Spleen (tissue), 11 donors: ENCODE measurements at regions not wholly inside any gene's neighbourhood (a gene's known extent, or its start where the extent isn't known, plus 50 kb on each side); places are given as distances from the start of the nearest gene placed in this dataset.
"Not testable (repeated sequence)": the region's sequence is repeated elsewhere in the genome, so short reads cannot be mapped to it uniquely, and the experiment has no call there.

Experiments
- DNase-seq: peaks from one replicate; pipeline ENCODE4 v3.0.0-alpha.2; 2020
- H3K27ac ChIP-seq, 8 donors: fragments of 200-600 bp; sonication (generic) in 7 of 8; 1 replicate in 4 of 8; 2 replicates in 4 of 8; pipeline versions ENCODE4 v1.5.0 to v1.8.0; 2016 to 2021; ENCODE audit warnings: inconsistent platforms in 4 of 8, mild to moderate bottlenecking in 4 of 8, moderate library complexity in 1 of 8
- H3K27me3 ChIP-seq, 7 donors: fragments of 200-600 bp; sonication (generic) in 6 of 7; replicated peaks in 1 of 7; 1 replicate in 4 of 7; 2 replicates in 3 of 7; pipeline versions ENCODE4 v1.5.0 to v1.8.0; 2016 to 2021; ENCODE audit warnings: inconsistent platforms in 3 of 7, mild to moderate bottlenecking in 1 of 7
- H3K36me3 ChIP-seq, 6 donors: fragments of 200-600 bp; sonication (generic) in 5 of 6; 1 replicate in 4 of 6; 2 replicates in 2 of 6; pipeline versions ENCODE4 v1.5.0 to v1.8.0; 2016 to 2021; ENCODE audit warnings: inconsistent platforms in 2 of 6
- H3K4me1 ChIP-seq, 6 donors: fragments of 200-600 bp; sonication (generic) in 5 of 6; 1 replicate in 3 of 6; 2 replicates in 3 of 6; pipeline versions ENCODE4 v1.5.0 to v1.8.0; 2016 to 2021; ENCODE audit warnings: inconsistent platforms in 3 of 6
- H3K4me3 ChIP-seq, 8 donors: fragments of 200-600 bp; sonication (generic) in 7 of 8; 1 replicate in 4 of 8; 2 replicates in 4 of 8; pipeline versions ENCODE4 v1.5.0 to v1.8.0; 2016 to 2021; ENCODE audit warnings: inconsistent platforms in 4 of 8, mild to moderate bottlenecking in 4 of 8, moderate library complexity in 2 of 8
- H3K9me3 ChIP-seq, 8 donors: fragments of 200-600 bp; sonication (generic) in 7 of 8; 1 replicate in 4 of 8; 2 replicates in 4 of 8; pipeline versions ENCODE4 v1.5.0 to v1.8.0; 2016 to 2021; ENCODE audit warnings: inconsistent platforms in 4 of 8
- CTCF ChIP-seq, 11 experiments: fragments of 200-600 bp in 7 of 11; fragments of 450-650 bp in 4 of 11; sonication (generic) in 4 of 11; IDR thresholded peaks in 8 of 11; conservative IDR thresholded peaks in 3 of 11; 1 replicate in 7 of 11; 2 replicates in 4 of 11; pipeline versions ENCODE4 v1.4.0 to v1.8.0; 2016 to 2021; ENCODE audit warnings: antibody characterized with exemption in 11 of 11, inconsistent platforms in 4 of 11, mild to moderate bottlenecking in 1 of 11
- POLR2A ChIP-seq, 3 donors: fragments of 450-650 bp; IDR thresholded peaks; one replicate each; pipeline ENCODE4 v1.5.1; 2017; ENCODE audit warnings: antibody characterized with exemption in 3 of 3, mild to moderate bottlenecking in 1 of 3
- POLR2AphosphoS5 ChIP-seq, 3 donors: sonication (generic); formaldehyde crosslinking; IDR thresholded peaks; one replicate each; pipeline ENCODE4 v1.5.1; 2017; ENCODE audit warnings: antibody characterized with exemption in 3 of 3
- WGBS, 5 donors: extraction: QIAGEN DNeasy Blood & Tissue Kit in 3 of 5; methylation state at CpG; one replicate each; pipeline versions ENCODE4 v1.1.5 to v1.1.7; 2013 to 2018; 5-methylcytosine and 5-hydroxymethylcytosine counted together
- intact Hi-C: fragments of 100-400 bp; cut with DNase I; formaldehyde crosslinking; loops from one replicate; pipeline ENCODE4 v1.15.0; 2023; ENCODE audit warnings: low total_unique reads
- donor health status: healthy with polysubstance abuse.
- donor health status: DM: no; HTN: no; CAD: no; lungs with moderate emphysema.
- donor health status: DM: no; HTN: no; CAD: no.
- donor health status: Bipolar disorder and iron deficiency.
- donor health status: healthy.
- donor health status: DM: no; HTN: no; CAD: no.
- donor health status: DM: yes; HTN: yes; CAD: no.

- Histone ChIP-seq H3K4me1 (no peaks in the 10 kb centered on the region), H3K9me3 (no peaks in the 10 kb centered on the region), H3K27me3 (no peaks in the 10 kb centered on the region), H3K36me3 (no peaks in the 10 kb centered on the region), H3K4me3 (no peak overlapping the region), H3K27ac (no peak overlapping the region)
- TF ChIP-seq CTCF (IDR thresholded peaks at IDR 0.05 in 8 of 11, conservative IDR thresholded peaks at IDR 0.05 in 3 of 11): no peak
- no peak for TF ChIP-seq POLR2AphosphoS5 (IDR thresholded peaks at IDR 0.05)
- no peak for TF ChIP-seq POLR2A (IDR thresholded peaks at IDR 0.05)
- 77 to 85% (median 81%) methylated on average over 3 of the region's 3 CpGs for whole genome bisulfite sequencing, 5 donors
- no peak for DNase-seq
- intact Hi-C loops: no loop called here
Observed at GRCh38 chr5:38143384-38143783, 115.0 kb upstream of the EGFLAM start.

GRCh38 chr5:38141665-38142064, 116.7 kb upstream of the EGFLAM start:
- Histone ChIP-seq H3K27ac (no peak overlapping the region), H3K4me1 (no peaks in the 10 kb centered on the region), H3K9me3 (no peaks in the 10 kb centered on the region), H3K4me3 (no peak overlapping the region), H3K36me3 (no peaks in the 10 kb centered on the region), H3K27me3 (no peaks in the 10 kb centered on the region)
- no peak for DNase-seq
- WGBS, 5 donors: 86 to 94% (median 92%) methylated on average over 1 of the region's 1 CpG
- TF ChIP-seq POLR2A (IDR thresholded peaks at IDR 0.05) (no peak), CTCF (IDR thresholded peaks at IDR 0.05 in 8 of 11, conservative IDR thresholded peaks at IDR 0.05 in 3 of 11) (no peak), POLR2AphosphoS5 (IDR thresholded peaks at IDR 0.05) (no peak)
- intact Hi-C loops: no loop called here

GRCh38 chr5:38138574-38138973, 119.8 kb upstream of the EGFLAM start:
- TF ChIP-seq POLR2AphosphoS5 (IDR thresholded peaks at IDR 0.05): no peak
- no peak overlapping the region for H3K27ac ChIP-seq
- DNase-seq: no peak
- intact Hi-C loops: no loop called here
- H3K9me3 ChIP-seq: no peaks in the 10 kb centered on the region
- no peaks in the 10 kb centered on the region for H3K4me1 ChIP-seq
- H3K36me3 ChIP-seq: no peaks in the 10 kb centered on the region
- no peaks in the 10 kb centered on the region for H3K27me3 ChIP-seq
- WGBS, 5 donors: 75 to 89% (median 80%) methylated on average over 5 of the region's 5 CpGs
- H3K4me3 ChIP-seq: no peak overlapping the region

GRCh38 chr5:38135486-38136039, 122.8 kb upstream of the EGFLAM start:
- H3K4me3 ChIP-seq: no peak overlapping the region
- no peaks in the 10 kb centered on the region for H3K4me1 ChIP-seq
- H3K36me3 ChIP-seq: no peaks in the 10 kb centered on the region
- no peak overlapping the region for H3K27ac ChIP-seq
- TF ChIP-seq POLR2AphosphoS5 (IDR thresholded peaks at IDR 0.05): no peak
- no peak for TF ChIP-seq POLR2A (IDR thresholded peaks at IDR 0.05)
- TF ChIP-seq CTCF (IDR thresholded peaks at IDR 0.05 in 8 of 11, conservative IDR thresholded peaks at IDR 0.05 in 3 of 11): no peak
- WGBS, 5 donors: 79 to 88% (median 80%) methylated on average over 9 of the region's 9 CpGs
- intact Hi-C loops: no loop called here
- no peak for DNase-seq
- H3K9me3 ChIP-seq: no peaks in the 10 kb centered on the region
- H3K27me3 ChIP-seq: no peaks in the 10 kb centered on the region

- Histone ChIP-seq H3K4me3 (no peak overlapping the region), H3K27ac (no peak overlapping the region), H3K36me3 (no peaks in the 10 kb centered on the region), H3K27me3 (no peaks in the 10 kb centered on the region), H3K9me3 (no peaks in the 10 kb centered on the region), H3K4me1 (no peaks in the 10 kb centered on the region)
- TF ChIP-seq POLR2AphosphoS5 (IDR thresholded peaks at IDR 0.05) (no peak), CTCF (IDR thresholded peaks at IDR 0.05 in 8 of 11, conservative IDR thresholded peaks at IDR 0.05 in 3 of 11) (no peak), POLR2A (IDR thresholded peaks at IDR 0.05) (no peak)
- 84 to 92% (median 88%) methylated on average over 19 of the region's 19 CpGs for WGBS, 5 donors
- intact Hi-C loops: no loop called here
- no peak for DNase-seq
Observed at GRCh38 chr5:38134810-38135209, 123.5 kb upstream of the EGFLAM start.

GRCh38 chr5:38134294-38134693, 124.1 kb upstream of the EGFLAM start:
- DNase-seq, intact Hi-C loops, H3K27me3 ChIP-seq, H3K36me3 ChIP-seq, H3K27ac ChIP-seq, H3K4me3 ChIP-seq, H3K9me3 ChIP-seq, H3K4me1 ChIP-seq: not testable (repeated sequence)
- 74 to 83% (median 82%) methylated on average over 1 of the region's 1 CpG for WGBS, 5 donors
